ENCODE measurements at regions not wholly inside any gene's neighbourhood (a gene's known extent, or its start where the extent isn't known, plus 50 kb on each side); places are given as distances from the start of the nearest gene placed in this dataset.

DNA sequence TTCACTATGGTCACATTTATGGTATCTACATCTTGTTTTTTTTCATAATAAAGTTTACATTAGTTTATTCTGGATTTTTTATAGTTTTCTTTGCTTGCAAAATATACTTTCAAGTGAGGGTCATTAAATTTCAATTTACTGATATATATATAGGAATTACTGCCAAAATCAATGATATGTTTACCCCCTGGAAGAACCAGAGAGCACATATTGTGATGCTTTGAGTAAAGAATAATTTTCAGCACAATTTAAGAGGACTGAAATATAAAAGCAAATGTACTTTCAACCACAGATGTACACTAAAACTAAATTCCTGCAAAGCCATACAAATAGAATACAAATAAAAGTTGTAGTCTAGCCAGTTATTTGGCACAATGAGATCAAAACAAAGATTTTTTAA, 242.2 kb upstream of the PCDH18 start:
- TF ChIP-seq EZH2 (IDR thresholded peaks at IDR 0.05; ENCODE audit: insufficient read depth, poor library complexity, severe bottlenecking) = no peak
- no peak for TF ChIP-seq EZH2phosphoT487 (IDR thresholded peaks at IDR 0.05; ENCODE audit: insufficient read depth, low read depth)

Data from GM23248 (cell line).